GM23338 (cell line): ENCODE measurements at regions not wholly inside any gene's neighbourhood (a gene's known extent, or its start where the extent isn't known, plus 50 kb on each side); places are given as distances from the start of the nearest gene placed in this dataset.

ENCODE experiments used
- ATAC-seq: fragments of 200-7000 bp; cut with Tn5 transposase; 3 replicates; pipeline ENCODE4 v1.9.1; 2020
- DNase-seq: peaks from one replicate; pipeline ENCODE4 v3.0.0-alpha.2; 2015; ENCODE audit warnings: low spot score
- H2AFZ ChIP-seq: fragments of 200-600 bp; sonication (generic); 2 replicates; pipeline ENCODE4 v1.8.0; 2016; ENCODE audit warnings: antibody characterized with exemption, mild to moderate bottlenecking, moderate library complexity
- H3F3A ChIP-seq: fragments of 200-600 bp; sonication (generic); replicated peaks from 2 replicates; pipeline ENCODE4 v1.8.0; 2017; ENCODE audit warnings: antibody characterized with exemption, mixed run types, low read depth
- H3K27ac ChIP-seq: fragments of 200-600 bp; sonication (generic); 2 replicates; pipeline ENCODE4 v1.6.1; 2016; ENCODE audit warnings: low read depth
- H3K27me3 ChIP-seq: fragments of 200-600 bp; sonication (generic); 2 replicates; pipeline ENCODE4 v1.8.0; 2016; ENCODE audit warnings: mild to moderate bottlenecking, mixed run types, moderate library complexity; ENCODE audit not compliant: insufficient read depth
- H3K36me3 ChIP-seq: fragments of 200-600 bp; sonication (generic); 2 replicates; pipeline ENCODE4 v1.8.0; 2016; ENCODE audit warnings: mild to moderate bottlenecking; ENCODE audit not compliant: insufficient read depth
- H3K4me1 ChIP-seq: fragments of 200-600 bp; sonication (generic); 2 replicates; pipeline ENCODE4 v1.8.0; 2016; ENCODE audit warnings: mild to moderate bottlenecking, moderate library complexity; ENCODE audit not compliant: insufficient read depth
- H3K4me2 ChIP-seq: fragments of 200-600 bp; sonication (generic); 2 replicates; pipeline ENCODE4 v1.7.1; 2017; ENCODE audit warnings: mixed run types
- H3K4me3 ChIP-seq: fragments of 200-600 bp; sonication (generic); 2 replicates; pipeline ENCODE4 v1.6.1; 2016; ENCODE audit warnings: mixed run types
- H3K79me2 ChIP-seq: fragments of 200-600 bp; sonication (generic); replicated peaks from 2 replicates; pipeline ENCODE4 v1.8.0; 2017; ENCODE audit warnings: mild to moderate bottlenecking; ENCODE audit not compliant: insufficient read depth
- H3K9me2 ChIP-seq: fragments of 200-600 bp; sonication (generic); 2 replicates; pipeline ENCODE4 v1.8.0; 2017; ENCODE audit not compliant: insufficient read depth
- H4K20me1 ChIP-seq: fragments of 200-600 bp; sonication (generic); replicated peaks from 2 replicates; pipeline ENCODE4 v1.8.0; 2017; ENCODE audit warnings: mild to moderate bottlenecking; ENCODE audit not compliant: insufficient read depth
- H3K27ac Mint-ChIP-seq: 2 replicates; pipeline ENCODE4 v1.8.0; 2020; ENCODE audit warnings: inconsistent platforms, mild to moderate bottlenecking, moderate library complexity, mixed read lengths
- H3K27me3 Mint-ChIP-seq: 3 replicates; pipeline ENCODE4 v1.8.0; 2022; ENCODE audit warnings: low read depth, mild to moderate bottlenecking, moderate library complexity, mixed read lengths, inconsistent platforms; ENCODE audit not compliant: insufficient read depth, poor library complexity
- H3K36me3 Mint-ChIP-seq: 3 replicates; pipeline ENCODE4 v1.8.0; 2021; ENCODE audit warnings: low read depth, mild to moderate bottlenecking, inconsistent platforms, moderate library complexity, mixed read lengths
- H3K4me1 Mint-ChIP-seq: 3 replicates; pipeline ENCODE4 v1.8.0; 2020; ENCODE audit warnings: mild to moderate bottlenecking, inconsistent platforms, mixed read lengths
- H3K4me3 Mint-ChIP-seq: 3 replicates; pipeline ENCODE4 v1.8.0; 2021; ENCODE audit warnings: moderate library complexity, mild to moderate bottlenecking, inconsistent platforms, mixed read lengths
- H3K9me3 Mint-ChIP-seq: 3 replicates; pipeline ENCODE4 v1.8.0; 2020; ENCODE audit warnings: moderate library complexity, mild to moderate bottlenecking, inconsistent platforms, mixed read lengths
- CREB1 ChIP-seq: fragments of 250-450 bp; sonication (Bioruptor Pico); IDR thresholded peaks from 2 replicates; pipeline ENCODE4 v1.5.0; 2020; ENCODE audit warnings: low read depth, mild to moderate bottlenecking, moderate library complexity
- CTCF ChIP-seq, 2 experiments: fragments of 200-600 bp in 1 of 2; sonication (generic) in 1 of 2; conservative IDR thresholded peaks; 2 replicates each; pipeline versions ENCODE4 v1.5.1 to v1.6.1; 2016 to 2017; ENCODE audit warnings: antibody characterized with exemption in 2 of 2, low read depth in 2 of 2, mild to moderate bottlenecking in 2 of 2, moderate library complexity in 1 of 2
- ETS1 ChIP-seq: IDR thresholded peaks from 2 replicates; pipeline ENCODE4 v1.6.1; 2016; ENCODE audit warnings: antibody characterized with exemption
- EZH2phosphoT487 ChIP-seq: fragments of 200-600 bp; sonication (generic); IDR thresholded peaks from one replicate; pipeline ENCODE4 v1.8.1; 2018; ENCODE audit warnings: antibody characterized with exemption; ENCODE audit not compliant: unreplicated experiment
- JUNB ChIP-seq: IDR thresholded peaks from one replicate; pipeline ENCODE4 v1.6.1; 2016; ENCODE audit warnings: antibody characterized with exemption; ENCODE audit not compliant: unreplicated experiment
- NANOG ChIP-seq: IDR thresholded peaks from 2 replicates; pipeline ENCODE4 v1.6.1; 2016; ENCODE audit warnings: antibody characterized with exemption, borderline replicate concordance
- POLR2AphosphoS5 ChIP-seq: IDR thresholded peaks from 2 replicates; pipeline ENCODE4 v1.6.1; 2016; ENCODE audit warnings: antibody characterized with exemption, low read depth
- STAT1 ChIP-seq: IDR thresholded peaks from one replicate; pipeline ENCODE4 v1.6.1; 2016; ENCODE audit warnings: antibody characterized with exemption; ENCODE audit not compliant: unreplicated experiment
- ZNF114 ChIP-seq: fragments of 250-450 bp; sonication (Bioruptor Pico); IDR thresholded peaks from 2 replicates; pipeline ENCODE4 v1.5.0; 2020; ENCODE audit warnings: mild to moderate bottlenecking, moderate library complexity
- ZNF462 ChIP-seq: fragments of 250-450 bp; sonication (Bioruptor Pico); IDR thresholded peaks from 2 replicates; pipeline ENCODE4 v1.5.0; 2020; ENCODE audit warnings: mild to moderate bottlenecking, moderate library complexity

- TF ChIP-seq ZNF462 (no peak), JUNB (no peak)
Measured at GRCh38 chr11:10375280-10375971, 70.6 kb downstream of the ADM start (continued).

GRCh38 chr11:10376061-10376460 is 71.2 kb downstream of the ADM start:
- Histone ChIP-seq H3K4me3 (no peak overlapping the region), H4K20me1 (no peaks in the 10 kb centered on the region), H3K79me2 (no peaks in the 10 kb centered on the region), H3K9me2 (peaks cover 6% of the 10 kb centered on the region), H3K4me2 (no peak overlapping the region), H2AFZ (no peak overlapping the region), H3K27me3 (no peaks in the 10 kb centered on the region), H3K4me1 (no peaks in the 10 kb centered on the region), H3K36me3 (no peaks in the 10 kb centered on the region), H3F3A (no peaks in the 10 kb centered on the region), H3K27ac (no peak overlapping the region)
- no peak overlapping the region for H3K27ac Mint-ChIP-seq
- peaks cover 3% of the 10 kb centered on the region; the same call in 2 of the 3 replicates for H3K9me3 Mint-ChIP-seq
- peaks cover 2% of the 10 kb centered on the region for H3K27me3 Mint-ChIP-seq
- no peak overlapping the region for H3K4me3 Mint-ChIP-seq
- ATAC-seq (no peak), DNase-seq (no peak)
- peaks cover 6% of the 10 kb centered on the region; the same call in 2 of the 3 replicates for H3K36me3 Mint-ChIP-seq
- H3K4me1 Mint-ChIP-seq, result no peaks in the 10 kb centered on the region; the same call in 2 of the 3 replicates
- TF ChIP-seq EZH2phosphoT487 (no peak), NANOG (no peak), ZNF114 (CRISPR knock-in tag) (no peak), CREB1 (CRISPR knock-in tag) (no peak), JUNB (no peak), CTCF (conservative IDR thresholded peaks at IDR 0.05; ENCODE audit: low read depth in 2 of 2) (no peak), ETS1 (no peak), STAT1 (no peak), POLR2AphosphoS5 (no peak)
